WTC11 (cell line): ENCODE measurements at regions not wholly inside any gene's neighbourhood (a gene's known extent, or its start where the extent isn't known, plus 50 kb on each side); places are given as distances from the start of the nearest gene placed in this dataset.

ENCODE experiments used
- ATAC-seq: fragments of 200-7000 bp; cut with Tn5 transposase; 2 replicates; pipeline ENCODE4 v1.10.0; 2021; ENCODE audit warnings: mild to moderate bottlenecking, moderate library complexity
- CTCF ChIA-PET: fragments of 300-600 bp; sonication (Branson Sonifier 250); formaldehyde crosslinking; loops from one replicate; lab custom pipeline; 2021; ENCODE audit warnings: antibody characterized with exemption; lab: Charles Lee
- POLR2A ChIA-PET: fragments of 350-600 bp; sonication (Branson Sonifier 250); formaldehyde crosslinking; loops from one replicate; lab custom pipeline; 2021; ENCODE audit warnings: antibody characterized with exemption; lab: Charles Lee
- DNase-seq: peaks from one replicate; pipeline ENCODE4 v3.0.0; 2021; ENCODE audit warnings: low spot score
- H3K27ac Mint-ChIP-seq: 2 replicates; pipeline ENCODE4 v1.8.0; 2021; ENCODE audit warnings: mixed read lengths
- H3K27me3 Mint-ChIP-seq: 2 replicates; pipeline ENCODE4 v1.8.0; 2021; ENCODE audit warnings: low read depth, mild to moderate bottlenecking, moderate library complexity, mixed read lengths
- H3K36me3 Mint-ChIP-seq: 2 replicates; pipeline ENCODE4 v1.8.0; 2021; ENCODE audit warnings: mixed read lengths
- H3K4me1 Mint-ChIP-seq: 2 replicates; pipeline ENCODE4 v1.8.0; 2022; ENCODE audit warnings: mixed read lengths
- H3K4me3 Mint-ChIP-seq: 2 replicates; pipeline ENCODE4 v1.8.0; 2021; ENCODE audit warnings: mild to moderate bottlenecking, moderate library complexity, mixed read lengths
- H3K9me3 Mint-ChIP-seq: 2 replicates; pipeline ENCODE4 v1.8.0; 2021; ENCODE audit warnings: mixed read lengths
- AFF4 ChIP-seq: sonication (generic); formaldehyde crosslinking; IDR thresholded peaks from 2 replicates; pipeline ENCODE4 v1.8.1; 2023; ENCODE audit warnings: mild to moderate bottlenecking, missing genetic modification reagents, borderline replicate concordance
- CREM ChIP-seq: sonication (generic); formaldehyde crosslinking; IDR thresholded peaks from 2 replicates; pipeline ENCODE4 v1.8.1; 2022; ENCODE audit warnings: mild to moderate bottlenecking, missing genetic modification reagents, moderate library complexity
- E2F5 ChIP-seq: sonication (generic); formaldehyde crosslinking; IDR thresholded peaks from 2 replicates; pipeline ENCODE4 v1.8.1; 2022; ENCODE audit warnings: mild to moderate bottlenecking, moderate library complexity, missing genetic modification reagents
- ELF4 ChIP-seq: sonication (generic); formaldehyde crosslinking; IDR thresholded peaks from 2 replicates; pipeline ENCODE4 v1.8.1; 2022; ENCODE audit warnings: low read depth, mild to moderate bottlenecking, moderate library complexity, missing genetic modification reagents
- ERG ChIP-seq: fragments of 250-450 bp; sonication (Bioruptor Pico); IDR thresholded peaks from 2 replicates; pipeline ENCODE4 v1.8.0; 2021; ENCODE audit warnings: mild to moderate bottlenecking
- GTF2I ChIP-seq: fragments of 250-450 bp; sonication (Bioruptor Pico); conservative IDR thresholded peaks from 2 replicates; pipeline ENCODE4 v1.4.0; 2021; ENCODE audit warnings: mild to moderate bottlenecking
- KAT7 ChIP-seq: sonication (generic); formaldehyde crosslinking; IDR thresholded peaks from 2 replicates; pipeline ENCODE4 v1.8.1; 2023; ENCODE audit warnings: missing genetic modification reagents, mild to moderate bottlenecking, borderline replicate concordance
- NFYB ChIP-seq: sonication (generic); formaldehyde crosslinking; conservative IDR thresholded peaks from 2 replicates; pipeline ENCODE4 v1.8.0; 2022; ENCODE audit warnings: low read depth, missing genetic modification reagents
- NR1H2 ChIP-seq: sonication (generic); formaldehyde crosslinking; IDR thresholded peaks from 2 replicates; pipeline ENCODE4 v1.9.0; 2021; ENCODE audit warnings: mild to moderate bottlenecking, moderate library complexity, missing genetic modification reagents
- SMAD3 ChIP-seq: sonication (generic); formaldehyde crosslinking; IDR thresholded peaks from 2 replicates; pipeline ENCODE4 v1.8.0; 2022; ENCODE audit warnings: missing genetic modification reagents, mild to moderate bottlenecking, borderline replicate concordance
- USF2 ChIP-seq: sonication (generic); formaldehyde crosslinking; IDR thresholded peaks from 2 replicates; pipeline ENCODE4 v1.8.1; 2023; ENCODE audit warnings: mild to moderate bottlenecking, missing genetic modification reagents, moderate library complexity
- ZBTB21 ChIP-seq: sonication (generic); formaldehyde crosslinking; IDR thresholded peaks from 2 replicates; pipeline ENCODE4 v1.8.1; 2023; ENCODE audit warnings: mild to moderate bottlenecking, missing genetic modification reagents, borderline replicate concordance
- ZMAT4 ChIP-seq: fragments of 250-450 bp; sonication (Bioruptor Pico); IDR thresholded peaks from 2 replicates; pipeline ENCODE4 v1.9.0; 2021; ENCODE audit warnings: mild to moderate bottlenecking
- ZNF396 ChIP-seq: fragments of 250-450 bp; sonication (Bioruptor Pico); IDR thresholded peaks from 2 replicates; pipeline ENCODE4 v1.8.0; 2021; ENCODE audit warnings: mild to moderate bottlenecking, moderate library complexity, borderline replicate concordance
- ZNF423 ChIP-seq: fragments of 250-450 bp; sonication (Bioruptor Pico); IDR thresholded peaks from 2 replicates; pipeline ENCODE4 v2.1.2; 2022; ENCODE audit warnings: mild to moderate bottlenecking, moderate library complexity

- no peak for TF ChIP-seq KAT7 (CRISPR knock-in tag)
Observed at GRCh38 chr2:120599656-120600055, 136.0 kb upstream of the GLI2 start (continued).

GRCh38 chr2:120600335-120600734, 135.3 kb upstream of the GLI2 start:
- H3K27me3 Mint-ChIP-seq: peaks cover 11% of the 10 kb centered on the region
- peaks cover 19% of the 10 kb centered on the region for H3K4me1 Mint-ChIP-seq
- ChIA-PET POLR2A (no interaction called here), CTCF (interaction anchor here (1.8 kb wide), 1 partner anchor 47 kb away, joined by 5 read pairs; no protein-coding TSS in a partner anchor)
- ATAC-seq: no peak
- H3K27ac Mint-ChIP-seq: no peak overlapping the region
- TF ChIP-seq ZMAT4 (CRISPR knock-in tag): no peak
- TF ChIP-seq E2F5 (CRISPR knock-in tag): no peak
- no peak for TF ChIP-seq ERG (CRISPR knock-in tag)
- TF ChIP-seq ZNF396 (CRISPR knock-in tag): no peak
- no peak for TF ChIP-seq USF2 (CRISPR knock-in tag)
- no peak for TF ChIP-seq NR1H2
- no peak for TF ChIP-seq GTF2I (CRISPR knock-in tag)
- TF ChIP-seq, all 79 proteins: peak for 0
- DNase-seq: no peak
- Mint-ChIP-seq H3K9me3 (no peaks in the 10 kb centered on the region), H3K36me3 (no peaks in the 10 kb centered on the region), H3K4me3 (no peak overlapping the region)

GRCh38 chr2:120600786-120601185, 134.9 kb upstream of the GLI2 start:
- DNase-seq (no peak), ATAC-seq (no peak)
- H3K36me3 Mint-ChIP-seq: no peaks in the 10 kb centered on the region
- no peak overlapping the region for H3K4me3 Mint-ChIP-seq
- peaks cover 11% of the 10 kb centered on the region for H3K27me3 Mint-ChIP-seq
- ChIA-PET POLR2A (no interaction called here), CTCF (interaction anchor here (0.5 to 1.8 kb wide), 2 partner anchors 48 kb away, joined by 4 to 5 read pairs; no protein-coding TSS in a partner anchor)
- H3K27ac Mint-ChIP-seq: no peak overlapping the region
- peaks cover 18% of the 10 kb centered on the region for H3K4me1 Mint-ChIP-seq
- H3K9me3 Mint-ChIP-seq: no peaks in the 10 kb centered on the region
- TF ChIP-seq ZNF423 (CRISPR knock-in tag) (no peak), CREM (no peak), ELF4 (CRISPR knock-in tag) (no peak), SMAD3 (no peak)

GRCh38 chr2:120601566-120601965, 134.1 kb upstream of the GLI2 start:
- peaks cover 19% of the 10 kb centered on the region for H3K4me1 Mint-ChIP-seq
- no peak for DNase-seq
- H3K27me3 Mint-ChIP-seq: peaks cover 10% of the 10 kb centered on the region
- POLR2A ChIA-PET: no interaction called here
- H3K9me3 Mint-ChIP-seq: no peaks in the 10 kb centered on the region
- TF ChIP-seq ZBTB21 (CRISPR knock-in tag) (no peak), NFYB (CRISPR knock-in tag) (no peak), AFF4 (CRISPR knock-in tag) (no peak)
- TF ChIP-seq, all 79 proteins: peak for 0
- ATAC-seq: no peak
- H3K27ac Mint-ChIP-seq: no peak overlapping the region
- no peaks in the 10 kb centered on the region for H3K36me3 Mint-ChIP-seq
- H3K4me3 Mint-ChIP-seq: no peak overlapping the region
- CTCF ChIA-PET: interaction anchor here (1.8 kb wide), 1 partner anchor 49 kb away, joined by 5 read pairs; no protein-coding TSS in a partner anchor
